ENCODE measurements at regions not wholly inside any gene's neighbourhood (a gene's known extent, or its start where the extent isn't known, plus 50 kb on each side); places are given as distances from the start of the nearest gene placed in this dataset.

- no peak for DNase-seq
These were observed 52.5 kb upstream of the CORO2B start for GRCh38 chr15:68526269-68526668.

GRCh38 chr15:68526784-68527183 lies 52.0 kb upstream of the CORO2B start:
- DNase-seq, result no peak

- no peak for DNase-seq
These were observed 50.0 kb upstream of the CORO2B start for GRCh38 chr15:68528626-68529290.

All from activated CD8-positive, alpha-beta memory T cell treated with anti-CD3 and anti-CD28 coated beads, Interleukin-2, amount 50 U/mL, for 48 hours (primary cell).